Left renal pelvis (tissue), 4 donors: ENCODE measurements at regions not wholly inside any gene's neighbourhood (a gene's known extent, or its start where the extent isn't known, plus 50 kb on each side); places are given as distances from the start of the nearest gene placed in this dataset.

Experiments used
- DNase-seq, 4 donors: peaks; one replicate each; pipeline ENCODE4 v3.0.0-alpha.2; 2013; ENCODE audit warnings: low read depth in 4 of 4, low spot score in 3 of 4

DNA sequence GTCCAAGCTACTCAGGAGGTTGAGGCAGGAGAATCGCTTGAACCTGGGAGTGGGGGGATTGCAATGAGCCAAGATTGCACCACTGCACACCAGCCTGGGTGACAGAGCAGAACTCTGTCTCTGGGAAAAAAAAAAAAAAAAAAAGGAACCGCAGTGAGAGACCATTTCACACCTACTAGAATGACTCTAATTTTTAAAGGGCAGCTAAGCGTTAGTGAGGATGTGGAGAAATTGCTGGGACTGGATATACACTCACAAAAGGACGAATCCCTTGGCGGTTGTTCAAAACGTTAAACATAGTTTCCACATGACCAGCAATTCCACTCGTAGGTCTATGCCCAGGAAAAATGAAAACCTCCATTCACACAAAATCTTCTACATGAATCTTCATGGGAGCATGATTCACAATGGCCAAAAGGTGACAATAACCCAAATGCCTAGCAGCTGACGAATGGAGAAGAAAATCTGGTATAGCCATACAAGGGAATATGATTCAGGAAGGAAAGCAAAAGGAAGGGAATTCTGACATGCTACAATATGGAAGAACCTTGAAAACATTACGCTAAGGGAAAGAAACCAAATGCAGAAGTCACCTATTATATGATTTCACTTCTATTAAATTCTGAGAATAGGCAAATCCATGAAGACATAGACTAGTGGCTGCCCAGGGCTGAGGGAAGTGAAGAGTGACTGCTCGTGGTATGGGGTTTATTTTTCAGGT, 127.0 kb downstream of the CHSY1 start:
- DNase-seq = no peak

- DNase-seq = no peak
Measured at GRCh38 chr15:101123222-101123910, 128.5 kb downstream of the CHSY1 start.

- no peak for DNase-seq
Measured at GRCh38 chr15:101122806-101123205, 129.0 kb downstream of the CHSY1 start.

GRCh38 chr15:101122266-101122665, 129.6 kb downstream of the CHSY1 start:
- DNase-seq = no peak

GRCh38 chr15:101121511-101122090, 130.2 kb downstream of the CHSY1 start:
- DNase-seq = peak in 1 of 4 donors; percentile 51

GRCh38 chr15:101120987-101121386, 130.9 kb downstream of the CHSY1 start:
- DNase-seq = no peak

DNA sequence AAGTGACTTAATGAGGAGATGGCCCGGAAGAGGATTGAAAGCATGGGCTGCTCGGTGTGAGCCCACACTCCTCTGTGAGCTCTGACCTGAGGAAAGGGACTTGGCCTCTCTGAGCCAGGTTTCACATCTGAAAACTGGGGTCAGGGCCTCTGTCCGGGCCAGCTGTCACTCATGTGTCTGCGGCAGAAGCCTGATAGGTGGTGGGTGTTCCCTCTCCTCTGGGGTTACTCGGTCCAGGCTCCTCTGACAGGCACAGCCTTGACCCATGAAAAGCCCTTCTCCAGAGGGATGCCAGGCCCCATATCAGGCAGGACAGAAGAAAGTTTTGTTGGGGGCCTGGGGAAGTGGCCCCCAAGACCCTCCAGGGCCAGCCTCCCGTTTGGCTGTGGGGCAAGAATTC, 131.4 kb downstream of the CHSY1 start:
- DNase-seq = no peak
